Prostate gland (tissue), 2 donors: ENCODE measurements at regions not wholly inside any gene's neighbourhood (a gene's known extent, or its start where the extent isn't known, plus 50 kb on each side); places are given as distances from the start of the nearest gene placed in this dataset.

Experiments used
- DNase-seq: peaks from one replicate; pipeline ENCODE4 v3.0.0-alpha.2; 2019; ENCODE audit warnings: low spot score
- H3K27ac ChIP-seq, 2 donors: fragments of 200-600 bp; sonication (generic); 2 replicates each; pipeline ENCODE4 v1.5.1; 2017 to 2019
- H3K27me3 ChIP-seq: fragments of 200-600 bp; sonication (generic); replicated peaks from 2 replicates; pipeline ENCODE4 v1.5.1; 2019; ENCODE audit not compliant: insufficient read depth
- H3K36me3 ChIP-seq, 2 donors: fragments of 200-600 bp; sonication (generic); 1 replicate in 1 of 2; 2 replicates in 1 of 2; pipeline versions ENCODE4 v1.5.1 to v1.8.1; 2017 to 2019
- H3K4me1 ChIP-seq: fragments of 200-600 bp; sonication (generic); replicated peaks from 2 replicates; pipeline ENCODE4 v1.5.1; 2019
- H3K4me3 ChIP-seq, 2 donors: fragments of 200-600 bp; sonication (generic); 2 replicates each; pipeline ENCODE4 v1.5.1; 2017 to 2019
- H3K9me3 ChIP-seq: fragments of 200-600 bp; sonication (generic); 2 replicates; pipeline ENCODE4 v1.5.1; 2017
- CTCF ChIP-seq, 4 experiments: fragments of 200-600 bp in 2 of 4; fragments of 450-650 bp in 2 of 4; sonication (generic) in 2 of 4; IDR thresholded peaks; 1 replicate in 3 of 4; 2 replicates in 1 of 4; pipeline ENCODE4 v1.5.1; 2016 to 2019; ENCODE audit warnings: antibody characterized with exemption in 4 of 4, mild to moderate bottlenecking in 2 of 4, moderate library complexity in 2 of 4
- POLR2A ChIP-seq: fragments of 450-650 bp; IDR thresholded peaks from one replicate; pipeline ENCODE4 v1.6.1; 2016; ENCODE audit warnings: antibody characterized with exemption, mild to moderate bottlenecking
- POLR2AphosphoS5 ChIP-seq: sonication (generic); formaldehyde crosslinking; IDR thresholded peaks from one replicate; pipeline ENCODE4 v1.6.1; 2017; ENCODE audit warnings: antibody characterized with exemption
- WGBS: methylation state at CpG from one replicate; pipeline ENCODE4 v1.1.5; 2018; 5-methylcytosine and 5-hydroxymethylcytosine counted together
- intact Hi-C: fragments of 100-400 bp; cut with DNase I; formaldehyde crosslinking; loops from one replicate; pipeline ENCODE4 v1.14.2; 2022

- Histone ChIP-seq H3K36me3 (no peaks in the 10 kb centered on the region), H3K4me1 (no peaks in the 10 kb centered on the region), H3K27me3 (no peaks in the 10 kb centered on the region), H3K27ac (no peak overlapping the region), H3K9me3 (no peaks in the 10 kb centered on the region), H3K4me3 (no peak overlapping the region)
- DNase-seq: no peak
- intact Hi-C loops: no loop called here
- 100% methylated on average over 1 of the region's 1 CpG for WGBS
- TF ChIP-seq POLR2AphosphoS5: no peak
These were observed 71.8 kb downstream of the RTL9 start for GRCh38 chrX:110430293-110431076.

- no peak for DNase-seq
- Histone ChIP-seq H3K9me3 (no peaks in the 10 kb centered on the region), H3K27ac (no peak overlapping the region), H3K4me3 (no peak overlapping the region), H3K27me3 (no peaks in the 10 kb centered on the region), H3K36me3 (no peaks in the 10 kb centered on the region), H3K4me1 (no peaks in the 10 kb centered on the region)
- intact Hi-C loops: no loop called here
- no peak for TF ChIP-seq POLR2AphosphoS5
- no peak for TF ChIP-seq CTCF (IDR thresholded peaks at IDR 0.05)
- no peak for TF ChIP-seq POLR2A
- WGBS: 73% methylated on average over 10 of the region's 12 CpGs
These were observed 73.7 kb downstream of the RTL9 start for GRCh38 chrX:110432091-110432905.

- TF ChIP-seq POLR2A (no peak), POLR2AphosphoS5 (no peak), CTCF (IDR thresholded peaks at IDR 0.05) (no peak)
- H3K27me3 ChIP-seq: no peaks in the 10 kb centered on the region
- H3K27ac ChIP-seq: no peak overlapping the region
- H3K36me3 ChIP-seq: no peaks in the 10 kb centered on the region
- H3K4me1 ChIP-seq: no peaks in the 10 kb centered on the region
- WGBS: no CpG with 5 or more reads among the region's 6 CpGs
- DNase-seq: no peak
- intact Hi-C loops: no loop called here
- H3K9me3 ChIP-seq: no peaks in the 10 kb centered on the region
- no peak overlapping the region for H3K4me3 ChIP-seq
These were observed 74.2 kb downstream of the RTL9 start for GRCh38 chrX:110432906-110433215.

GRCh38 chrX:110435196-110435595 lies 76.5 kb downstream of the RTL9 start:
- H3K27me3 ChIP-seq: no peaks in the 10 kb centered on the region
- intact Hi-C loops: no loop called here
- no peak overlapping the region for H3K27ac ChIP-seq
- H3K4me1 ChIP-seq: no peaks in the 10 kb centered on the region
- 83% methylated on average over 1 of the region's 1 CpG for WGBS
- DNase-seq: no peak
- H3K4me3 ChIP-seq: no peak overlapping the region
- H3K36me3 ChIP-seq: no peaks in the 10 kb centered on the region
- H3K9me3 ChIP-seq: no peaks in the 10 kb centered on the region
- no peak for TF ChIP-seq POLR2A
- TF ChIP-seq POLR2AphosphoS5: no peak
- no peak for TF ChIP-seq CTCF (IDR thresholded peaks at IDR 0.05)

- Histone ChIP-seq H3K27ac (no peak overlapping the region), H3K4me3 (no peak overlapping the region), H3K4me1 (no peaks in the 10 kb centered on the region), H3K9me3 (no peaks in the 10 kb centered on the region), H3K27me3 (no peaks in the 10 kb centered on the region), H3K36me3 (no peaks in the 10 kb centered on the region)
- intact Hi-C loops: no loop called here
- TF ChIP-seq CTCF (IDR thresholded peaks at IDR 0.05) (no peak), POLR2AphosphoS5 (no peak), POLR2A (no peak)
- no peak for DNase-seq
These were observed 77.9 kb downstream of the RTL9 start for GRCh38 chrX:110436523-110436922.
